Liver (tissue), 8 donors: ENCODE measurements at regions not wholly inside any gene's neighbourhood (a gene's known extent, or its start where the extent isn't known, plus 50 kb on each side); places are given as distances from the start of the nearest gene placed in this dataset.

Source experiments
- DNase-seq: peaks from one replicate; pipeline ENCODE4 v3.0.0-alpha.2; 2017; ENCODE audit warnings: low spot score
- H3K27ac ChIP-seq, 2 donors: one replicate each; pipeline ENCODE4 v1.7.0; 2013; ENCODE audit warnings: inconsistent platforms in 2 of 2, low read length in 2 of 2, control low read depth in 1 of 2, low read depth in 1 of 2, mild to moderate bottlenecking in 1 of 2
- H3K27me3 ChIP-seq, 4 donors: one replicate each; pipeline versions ENCODE4 v1.6.1 to v1.7.0; 2013; ENCODE audit warnings: low read length in 3 of 4, inconsistent platforms in 1 of 4, mild to moderate bottlenecking in 1 of 4, moderate library complexity in 1 of 4; ENCODE audit not compliant: control insufficient read depth in 4 of 4, insufficient read depth in 4 of 4
- H3K36me3 ChIP-seq, 4 donors: one replicate each; pipeline versions ENCODE4 v1.6.1 to v1.7.0; 2013; ENCODE audit warnings: low read length in 3 of 4, mild to moderate bottlenecking in 3 of 4, low read depth in 1 of 4, moderate library complexity in 1 of 4; ENCODE audit not compliant: control insufficient read depth in 4 of 4, insufficient read depth in 3 of 4
- H3K4me1 ChIP-seq, 4 donors: one replicate each; pipeline versions ENCODE4 v1.6.1 to v1.7.0; 2013; ENCODE audit warnings: low read length in 3 of 4, mild to moderate bottlenecking in 3 of 4, moderate library complexity in 1 of 4; ENCODE audit not compliant: control insufficient read depth in 4 of 4, insufficient read depth in 4 of 4
- H3K4me3 ChIP-seq, 3 donors: one replicate each; pipeline versions ENCODE4 v1.6.1 to v1.7.0; 2013; ENCODE audit warnings: low read length in 3 of 3, control low read depth in 1 of 3, low read depth in 1 of 3, mild to moderate bottlenecking in 1 of 3
- H3K9ac ChIP-seq, 2 donors: one replicate each; pipeline ENCODE4 v1.7.0; 2013; ENCODE audit warnings: low read length in 2 of 2, mild to moderate bottlenecking in 2 of 2, moderate library complexity in 2 of 2, control low read depth in 1 of 2, low read depth in 1 of 2
- H3K9me3 ChIP-seq, 4 donors: one replicate each; pipeline versions ENCODE4 v1.6.1 to v1.7.0; 2013; ENCODE audit warnings: low read length in 3 of 4; ENCODE audit not compliant: control insufficient read depth in 4 of 4
- EGR1 ChIP-seq, 2 donors: IDR thresholded peaks; 2 replicates each; pipeline ENCODE4 v1.6.1; 2016 to 2018; ENCODE audit warnings: antibody characterized with exemption in 2 of 2, low read depth in 2 of 2
- GABPA ChIP-seq, 2 donors: IDR thresholded peaks in 1 of 2; conservative IDR thresholded peaks in 1 of 2; 2 replicates each; pipeline ENCODE4 v1.6.1; 2016; ENCODE audit warnings: antibody characterized with exemption in 2 of 2, mild to moderate bottlenecking in 1 of 2, moderate library complexity in 1 of 2
- JUND ChIP-seq, 2 donors: IDR thresholded peaks; 2 replicates each; pipeline ENCODE4 v1.6.1; 2016; ENCODE audit warnings: antibody characterized with exemption in 2 of 2
- NR2F2 ChIP-seq: IDR thresholded peaks from 2 replicates; pipeline ENCODE4 v1.6.1; 2016; ENCODE audit warnings: antibody characterized with exemption
- RAD21 ChIP-seq, 2 donors: IDR thresholded peaks; 2 replicates each; pipeline ENCODE4 v1.6.1; 2016; ENCODE audit warnings: antibody characterized with exemption in 2 of 2, mild to moderate bottlenecking in 2 of 2
- REST ChIP-seq: IDR thresholded peaks from 2 replicates; pipeline ENCODE4 v1.6.1; 2016; ENCODE audit warnings: antibody characterized with exemption, mild to moderate bottlenecking
- RXRA ChIP-seq, 2 donors: IDR thresholded peaks; 2 replicates each; pipeline ENCODE4 v1.6.1; 2017 to 2018; ENCODE audit warnings: antibody characterized with exemption in 2 of 2, mild to moderate bottlenecking in 1 of 2
- TAF1 ChIP-seq: conservative IDR thresholded peaks from 2 replicates; pipeline ENCODE4 v1.6.1; 2016; ENCODE audit warnings: antibody characterized with exemption, mild to moderate bottlenecking
- YY1 ChIP-seq: IDR thresholded peaks from 2 replicates; pipeline ENCODE4 v1.6.1; 2016; ENCODE audit warnings: antibody characterized with exemption, mild to moderate bottlenecking
- WGBS: extraction: QIAGEN DNeasy Blood & Tissue Kit; methylation state at CpG from one replicate; pipeline ENCODE4 v1.1.7; 2013; 5-methylcytosine and 5-hydroxymethylcytosine counted together
- TF ChIP-seq, protein P1 (sequence below): fragments of 150-350 bp; IDR thresholded peaks from 2 replicates; pipeline ENCODE4 v1.5.1; 2017; ENCODE audit warnings: improper control_type of control experiment, low read depth, low read length; ENCODE audit not compliant: missing input control
- TF ChIP-seq, protein P2 (sequence below): IDR thresholded peaks from 2 replicates; pipeline ENCODE4 v1.6.1; 2016; ENCODE audit warnings: antibody characterized with exemption
- TF ChIP-seq, protein P3 (sequence below): IDR thresholded peaks from 2 replicates; pipeline ENCODE4 v1.6.1; 2016; ENCODE audit warnings: antibody characterized with exemption
- TF ChIP-seq, protein P4 (sequence below): IDR thresholded peaks from 2 replicates; pipeline ENCODE4 v1.6.1; 2016; ENCODE audit warnings: antibody characterized with exemption
- donor health status: healthy.
- donor health status: healthy.
- donor health status: healthy.
- donor health status: healthy.
- donor health status: healthy.

GRCh38 chr11:76257074-76257719, 50.9 kb upstream of the WNT11 start:
- WGBS: 82% methylated on average over 15 of the region's 15 CpGs
- H3K4me1 ChIP-seq: no peaks in the 10 kb centered on the region
- no peak overlapping the region for H3K4me3 ChIP-seq
- no peak for DNase-seq
- no peak for TF ChIP-seq REST
- no peak for TF ChIP-seq YY1
- TF ChIP-seq, protein P1, sequence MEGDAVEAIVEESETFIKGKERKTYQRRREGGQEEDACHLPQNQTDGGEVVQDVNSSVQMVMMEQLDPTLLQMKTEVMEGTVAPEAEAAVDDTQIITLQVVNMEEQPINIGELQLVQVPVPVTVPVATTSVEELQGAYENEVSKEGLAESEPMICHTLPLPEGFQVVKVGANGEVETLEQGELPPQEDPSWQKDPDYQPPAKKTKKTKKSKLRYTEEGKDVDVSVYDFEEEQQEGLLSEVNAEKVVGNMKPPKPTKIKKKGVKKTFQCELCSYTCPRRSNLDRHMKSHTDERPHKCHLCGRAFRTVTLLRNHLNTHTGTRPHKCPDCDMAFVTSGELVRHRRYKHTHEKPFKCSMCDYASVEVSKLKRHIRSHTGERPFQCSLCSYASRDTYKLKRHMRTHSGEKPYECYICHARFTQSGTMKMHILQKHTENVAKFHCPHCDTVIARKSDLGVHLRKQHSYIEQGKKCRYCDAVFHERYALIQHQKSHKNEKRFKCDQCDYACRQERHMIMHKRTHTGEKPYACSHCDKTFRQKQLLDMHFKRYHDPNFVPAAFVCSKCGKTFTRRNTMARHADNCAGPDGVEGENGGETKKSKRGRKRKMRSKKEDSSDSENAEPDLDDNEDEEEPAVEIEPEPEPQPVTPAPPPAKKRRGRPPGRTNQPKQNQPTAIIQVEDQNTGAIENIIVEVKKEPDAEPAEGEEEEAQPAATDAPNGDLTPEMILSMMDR: no peak
- TF ChIP-seq RAD21 (IDR thresholded peaks at IDR 0.05): no peak
- no peak for TF ChIP-seq GABPA (IDR thresholded peaks at IDR 0.05 in 1 of 2, conservative IDR thresholded peaks at IDR 0.05 in 1 of 2)
- no peak for TF ChIP-seq EGR1 (IDR thresholded peaks at IDR 0.05; ENCODE audit: low read depth in 2 of 2)
- no peak for TF ChIP-seq TAF1
- TF ChIP-seq, protein P2, sequence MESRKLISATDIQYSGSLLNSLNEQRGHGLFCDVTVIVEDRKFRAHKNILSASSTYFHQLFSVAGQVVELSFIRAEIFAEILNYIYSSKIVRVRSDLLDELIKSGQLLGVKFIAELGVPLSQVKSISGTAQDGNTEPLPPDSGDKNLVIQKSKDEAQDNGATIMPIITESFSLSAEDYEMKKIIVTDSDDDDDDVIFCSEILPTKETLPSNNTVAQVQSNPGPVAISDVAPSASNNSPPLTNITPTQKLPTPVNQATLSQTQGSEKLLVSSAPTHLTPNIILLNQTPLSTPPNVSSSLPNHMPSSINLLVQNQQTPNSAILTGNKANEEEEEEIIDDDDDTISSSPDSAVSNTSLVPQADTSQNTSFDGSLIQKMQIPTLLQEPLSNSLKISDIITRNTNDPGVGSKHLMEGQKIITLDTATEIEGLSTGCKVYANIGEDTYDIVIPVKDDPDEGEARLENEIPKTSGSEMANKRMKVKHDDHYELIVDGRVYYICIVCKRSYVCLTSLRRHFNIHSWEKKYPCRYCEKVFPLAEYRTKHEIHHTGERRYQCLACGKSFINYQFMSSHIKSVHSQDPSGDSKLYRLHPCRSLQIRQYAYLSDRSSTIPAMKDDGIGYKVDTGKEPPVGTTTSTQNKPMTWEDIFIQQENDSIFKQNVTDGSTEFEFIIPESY: no peak
- TF ChIP-seq, protein P3, sequence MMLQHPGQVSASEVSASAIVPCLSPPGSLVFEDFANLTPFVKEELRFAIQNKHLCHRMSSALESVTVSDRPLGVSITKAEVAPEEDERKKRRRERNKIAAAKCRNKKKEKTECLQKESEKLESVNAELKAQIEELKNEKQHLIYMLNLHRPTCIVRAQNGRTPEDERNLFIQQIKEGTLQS: no peak
- no peak for TF ChIP-seq JUND (IDR thresholded peaks at IDR 0.05)
- no peaks in the 10 kb centered on the region for H3K36me3 ChIP-seq
- H3K27ac ChIP-seq: no peak overlapping the region
- H3K9ac ChIP-seq: no peak overlapping the region
- H3K9me3 ChIP-seq: no peaks in the 10 kb centered on the region
- H3K27me3 ChIP-seq: no peaks in the 10 kb centered on the region

- Histone ChIP-seq H3K4me3 (no peak overlapping the region), H3K27me3 (no peaks in the 10 kb centered on the region), H3K27ac (no peak overlapping the region), H3K9me3 (no peaks in the 10 kb centered on the region), H3K9ac (no peak overlapping the region), H3K36me3 (no peaks in the 10 kb centered on the region), H3K4me1 (no peaks in the 10 kb centered on the region)
- DNase-seq: no peak
- WGBS: 89% methylated on average over 14 of the region's 14 CpGs
- TF ChIP-seq, protein P4, sequence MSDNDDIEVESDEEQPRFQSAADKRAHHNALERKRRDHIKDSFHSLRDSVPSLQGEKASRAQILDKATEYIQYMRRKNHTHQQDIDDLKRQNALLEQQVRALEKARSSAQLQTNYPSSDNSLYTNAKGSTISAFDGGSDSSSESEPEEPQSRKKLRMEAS: no peak
- no peak for TF ChIP-seq REST
- TF ChIP-seq, protein P1: no peak
- no peak for TF ChIP-seq RXRA (IDR thresholded peaks at IDR 0.05)
- TF ChIP-seq, protein P2: no peak
- no peak for TF ChIP-seq NR2F2
- TF ChIP-seq JUND (IDR thresholded peaks at IDR 0.05): no peak
- TF ChIP-seq, protein P3: no peak
These were observed 50.1 kb upstream of the WNT11 start for GRCh38 chr11:76256448-76256847.
